Epithelial cell of esophagus (primary cell): ENCODE measurements at regions not wholly inside any gene's neighbourhood (a gene's known extent, or its start where the extent isn't known, plus 50 kb on each side); places are given as distances from the start of the nearest gene placed in this dataset.
"Not testable (repeated sequence)": the region's sequence is repeated elsewhere in the genome, so short reads cannot be mapped to it uniquely, and the experiment has no call there.

Experiments
- DNase-seq: peaks from one replicate; pipeline ENCODE4 v3.0.0; 2010; ENCODE audit warnings: low read depth
- H3K4me3 ChIP-seq: 2 replicates; pipeline ENCODE4 v1.5.1; 2011; ENCODE audit warnings: mild to moderate bottlenecking, low read length, control low read depth
- CTCF ChIP-seq: IDR thresholded peaks from 2 replicates; pipeline ENCODE4 v1.5.1; 2011; ENCODE audit warnings: low read depth, mild to moderate bottlenecking, low read length, control low read depth, inconsistent platforms; ENCODE audit not compliant: insufficient read depth; ENCODE audit errors: missing control alignments

GRCh38 chr13:87953381-87953780, 282.2 kb downstream of the SLITRK5 start:
- TF ChIP-seq CTCF = no peak
- no peak for DNase-seq
- H3K4me3 ChIP-seq = no peak overlapping the region

- DNase-seq = no peak
- no peak for TF ChIP-seq CTCF
- no peak overlapping the region for H3K4me3 ChIP-seq
Observed at GRCh38 chr13:87954091-87954490, 282.9 kb downstream of the SLITRK5 start.

- TF ChIP-seq CTCF = no peak
- DNase-seq = no peak
- H3K4me3 ChIP-seq = no peak overlapping the region
Observed at GRCh38 chr13:87961546-87961945, 290.4 kb downstream of the SLITRK5 start.

- no peak for TF ChIP-seq CTCF
- no peak overlapping the region for H3K4me3 ChIP-seq
- no peak for DNase-seq
Observed at GRCh38 chr13:87972568-87972967, 301.4 kb downstream of the SLITRK5 start.

GRCh38 chr13:87975035-87975434, 303.9 kb downstream of the SLITRK5 start:
- no peak overlapping the region for H3K4me3 ChIP-seq
- peak; percentile 81 for DNase-seq

GRCh38 chr13:87976650-87977049, 305.5 kb downstream of the SLITRK5 start:
- H3K4me3 ChIP-seq, DNase-seq: not testable (repeated sequence)

More at GRCh38 chr13:87975035-87975434, 303.9 kb downstream of the SLITRK5 start:
- TF ChIP-seq CTCF = no peak

- no peak for TF ChIP-seq CTCF
- no peak for DNase-seq
- no peak overlapping the region for H3K4me3 ChIP-seq
Observed at GRCh38 chr13:87981416-87981815, 310.2 kb downstream of the SLITRK5 start.

- TF ChIP-seq CTCF = no peak
- no peak for DNase-seq
- no peak overlapping the region for H3K4me3 ChIP-seq
Observed at GRCh38 chr13:87982400-87982799, 311.2 kb downstream of the SLITRK5 start.
